Germinal center (tissue), 1 donor: ENCODE measurements at regions not wholly inside any gene's neighbourhood (a gene's known extent, or its start where the extent isn't known, plus 50 kb on each side); places are given as distances from the start of the nearest gene placed in this dataset.

Experiments used
- DNase-seq: peaks from one replicate; pipeline ENCODE4 v3.0.0; 2012; ENCODE audit warnings: mixed read lengths, low spot score

DNA sequence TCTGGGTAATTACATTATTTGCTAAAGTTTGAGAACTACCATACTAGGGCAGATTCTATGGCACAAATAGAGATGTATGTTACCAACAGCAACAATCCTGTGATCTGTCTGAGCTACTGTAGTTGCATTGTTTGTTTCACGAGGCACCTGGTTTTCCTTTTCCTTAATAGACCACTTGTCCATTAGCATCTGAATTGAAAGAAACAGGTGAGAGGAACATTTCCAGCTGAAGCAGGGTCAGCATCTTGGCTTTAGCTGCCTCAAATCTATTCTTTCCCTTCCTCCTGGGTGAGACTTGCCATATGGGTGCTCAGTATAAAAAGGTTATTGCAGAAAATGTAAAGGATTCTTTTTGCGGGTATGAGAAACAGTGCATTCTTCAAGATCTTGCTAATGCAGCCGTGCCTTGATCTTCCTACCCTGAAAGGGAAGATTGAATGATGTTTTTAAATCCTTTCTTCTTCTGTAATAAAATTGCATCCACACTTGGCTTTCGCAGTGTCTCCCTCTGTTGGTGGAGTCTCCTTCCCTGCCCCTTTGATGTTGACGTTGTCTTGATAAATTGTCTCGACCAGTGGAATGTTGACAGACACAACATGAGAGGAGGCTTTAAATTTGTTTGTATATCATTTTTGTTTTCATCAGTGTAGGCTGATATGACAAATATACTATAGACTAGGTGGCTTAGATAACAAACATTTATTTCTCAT lies 118.0 kb upstream of the BRINP1 start:
- DNase-seq = no peak

DNA sequence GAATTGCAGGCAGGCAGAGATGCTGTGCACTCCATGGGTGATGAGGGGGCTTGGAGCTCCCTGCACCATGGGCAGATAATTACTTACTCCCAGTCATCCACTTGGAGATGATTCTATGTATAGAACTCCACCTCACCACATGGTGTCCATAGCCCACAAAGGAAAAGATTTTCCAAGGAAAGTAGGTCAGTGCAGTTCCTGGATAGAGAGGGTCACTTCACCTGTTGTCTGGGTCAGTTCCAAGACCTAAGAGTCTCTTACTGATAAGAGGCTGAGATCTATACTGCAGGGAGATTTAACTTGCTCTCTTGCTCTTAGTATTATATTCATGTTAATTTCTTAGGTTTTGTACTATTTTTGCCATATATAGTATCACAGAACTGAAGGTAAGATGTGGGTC lies 113.9 kb upstream of the BRINP1 start:
- DNase-seq = no peak

GRCh38 chr9:119477197-119477596 lies 108.0 kb upstream of the BRINP1 start:
- DNase-seq = no peak

GRCh38 chr9:119458068-119458467 lies 88.8 kb upstream of the BRINP1 start:
- DNase-seq = no peak

DNA sequence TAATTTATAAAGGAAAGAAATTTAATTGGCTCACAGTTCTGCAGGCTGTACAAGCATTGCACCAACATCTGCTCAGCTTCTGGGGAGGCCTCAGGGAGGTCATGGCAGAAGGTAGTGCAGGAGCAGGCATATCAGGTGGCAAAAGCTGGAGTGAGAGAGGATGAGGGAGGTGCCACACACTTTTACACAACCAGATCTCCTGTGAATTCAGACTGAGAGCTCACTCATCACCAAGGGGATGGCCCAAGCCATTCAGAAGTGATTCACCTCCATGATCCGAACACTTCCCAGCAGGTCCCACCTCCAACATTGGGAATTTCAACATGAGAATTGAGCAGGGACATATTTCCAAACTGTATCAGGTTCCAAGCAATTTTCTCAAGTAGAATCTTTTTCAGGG lies 84.7 kb upstream of the BRINP1 start:
- DNase-seq = no peak

GRCh38 chr9:119453490-119453911 lies 84.3 kb upstream of the BRINP1 start:
- DNase-seq = no peak

DNA sequence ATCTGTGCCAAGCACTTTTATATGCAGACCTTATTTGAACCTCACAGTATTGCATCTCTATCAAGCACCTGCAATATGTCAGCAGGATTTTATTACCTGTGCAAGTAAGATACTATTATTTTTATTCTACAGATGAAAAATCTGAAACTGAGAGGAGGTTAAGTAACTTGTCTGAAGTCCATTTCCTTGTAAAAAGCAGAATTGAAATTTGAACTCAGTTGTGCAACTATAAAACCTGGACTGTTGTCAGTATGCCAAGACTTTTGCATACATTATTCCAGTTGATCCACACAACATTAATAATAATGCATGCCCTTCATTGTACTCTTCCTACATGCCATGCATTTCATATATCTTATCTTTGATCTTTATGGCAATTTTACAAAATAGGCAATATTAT lies 82.2 kb upstream of the BRINP1 start:
- no peak for DNase-seq

DNA sequence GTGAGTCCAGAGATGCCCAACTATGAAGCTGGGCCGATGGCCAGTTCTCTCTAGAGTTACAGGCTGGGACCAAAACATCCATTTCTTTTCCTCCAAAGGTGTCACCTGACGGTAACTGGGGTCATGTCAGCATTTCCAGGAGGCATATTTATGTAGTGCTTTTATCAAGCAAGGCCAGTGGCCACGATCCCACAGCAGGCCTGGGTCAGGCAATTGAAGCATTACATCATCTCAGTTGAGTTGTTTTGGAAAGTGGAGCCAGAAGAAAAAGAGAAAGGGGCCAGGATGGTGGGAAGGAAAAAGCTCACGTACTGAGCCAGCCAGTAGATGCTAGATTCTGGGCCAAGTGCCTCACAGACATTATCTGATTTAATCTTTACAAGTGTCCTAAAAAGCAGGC lies 73.9 kb upstream of the BRINP1 start:
- no peak for DNase-seq

DNA sequence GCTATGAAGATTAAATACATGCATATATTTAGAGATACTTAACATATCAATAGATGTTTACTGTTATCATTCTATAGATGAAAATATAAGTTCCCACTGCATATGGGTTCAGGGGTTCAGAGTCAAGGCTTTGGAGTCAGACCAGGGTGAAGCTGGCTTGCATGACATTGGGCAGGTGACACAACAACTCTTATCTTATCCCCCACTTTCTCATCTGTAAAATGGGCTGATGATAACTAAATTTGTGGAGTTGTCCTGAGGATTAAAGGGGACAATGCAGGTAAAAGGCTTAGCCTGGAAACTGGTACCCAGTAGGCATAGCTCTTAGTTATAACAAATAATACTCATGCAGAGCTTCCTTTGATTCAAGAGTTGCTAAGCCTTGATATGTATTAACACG lies 72.6 kb upstream of the BRINP1 start:
- no peak for DNase-seq

GRCh38 chr9:119441338-119441737 lies 72.1 kb upstream of the BRINP1 start:
- no peak for DNase-seq

DNA sequence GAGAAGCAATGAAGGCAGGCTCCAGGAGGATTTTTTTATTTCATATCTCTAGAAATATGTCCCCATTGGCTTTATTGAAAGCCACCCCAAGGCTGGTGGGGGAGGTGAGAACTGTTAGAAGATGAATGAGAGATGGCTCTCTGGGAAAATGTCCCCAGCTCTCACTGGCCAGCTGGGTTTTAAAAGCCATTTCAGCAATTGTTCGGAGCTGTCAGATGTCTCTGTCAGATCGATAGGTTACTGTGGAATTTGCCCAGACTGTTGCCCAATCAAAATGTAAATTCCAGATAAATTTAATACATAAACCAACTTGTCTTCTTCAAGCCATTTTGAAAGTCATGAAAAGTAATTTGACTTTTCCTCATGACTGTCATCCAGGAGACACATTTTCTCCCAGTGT lies 67.0 kb upstream of the BRINP1 start:
- no peak for DNase-seq

DNA sequence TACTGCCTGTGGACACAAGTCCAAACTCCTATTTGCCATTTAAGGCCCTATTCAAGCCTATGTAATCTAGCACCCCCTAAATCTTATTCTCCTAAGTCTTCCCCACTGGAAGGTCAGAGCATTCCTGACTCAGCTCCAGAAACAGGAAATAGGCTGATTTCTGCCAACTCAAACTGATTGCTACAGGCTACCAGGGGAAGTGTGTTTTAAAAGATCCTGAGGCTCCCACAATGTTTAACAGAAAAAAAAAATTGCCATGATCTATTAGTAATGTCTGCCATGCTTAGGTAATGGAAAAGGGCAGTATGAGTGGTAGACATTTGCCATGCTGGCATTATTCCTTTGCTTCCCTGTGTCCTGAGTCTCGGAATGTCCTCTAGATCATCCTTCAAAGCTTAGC lies 65.8 kb upstream of the BRINP1 start:
- no peak for DNase-seq

- no peak for DNase-seq
Observed at GRCh38 chr9:119432428-119432827, 63.2 kb upstream of the BRINP1 start.

DNA sequence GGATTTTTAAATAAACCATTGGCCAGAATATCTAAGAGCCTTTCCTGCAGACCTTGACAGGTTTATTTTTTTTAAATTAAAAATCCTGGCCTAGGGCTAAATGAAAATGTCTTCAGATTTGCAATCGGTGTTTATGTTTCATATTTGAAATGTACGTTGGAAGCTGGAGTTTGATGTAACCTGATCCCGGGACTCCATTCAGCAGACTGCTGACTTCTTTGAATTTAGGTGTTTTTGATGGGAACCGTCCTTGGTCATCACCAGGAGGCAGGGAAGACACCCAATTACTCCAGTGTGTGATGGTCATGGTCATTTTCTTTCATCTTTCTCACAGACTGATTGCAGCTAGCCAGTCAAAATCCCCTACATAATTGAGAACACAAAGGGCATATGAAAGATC lies 60.1 kb upstream of the BRINP1 start:
- no peak for DNase-seq

GRCh38 chr9:119420231-119420630 lies 51.0 kb upstream of the BRINP1 start:
- DNase-seq = no peak
